Lower lobe of right lung (tissue), 2 donors: ENCODE measurements at regions not wholly inside any gene's neighbourhood (a gene's known extent, or its start where the extent isn't known, plus 50 kb on each side); places are given as distances from the start of the nearest gene placed in this dataset.

Source experiments
- ATAC-seq, 2 donors: fragments of 200-7000 bp; cut with Tn5 transposase; one replicate each; pipeline ENCODE4 v1.9.1; 2020 to 2022; ENCODE audit warnings: mild to moderate bottlenecking in 2 of 2, moderate library complexity in 2 of 2
- DNase-seq: peaks from one replicate; pipeline ENCODE4 v3.0.0-alpha.2; 2020
- H3K27ac ChIP-seq: fragments of 200-600 bp; one replicate; pipeline ENCODE4 v1.8.0; 2022
- H3K27me3 ChIP-seq: fragments of 200-600 bp; one replicate; pipeline ENCODE4 v1.8.0; 2022; ENCODE audit warnings: low read depth
- H3K36me3 ChIP-seq: fragments of 200-600 bp; one replicate; pipeline ENCODE4 v1.8.0; 2022; ENCODE audit warnings: mild to moderate bottlenecking
- H3K4me1 ChIP-seq: fragments of 200-600 bp; one replicate; pipeline ENCODE4 v1.8.0; 2022
- H3K4me3 ChIP-seq: fragments of 200-600 bp; one replicate; pipeline ENCODE4 v1.8.0; 2022; ENCODE audit warnings: mild to moderate bottlenecking
- H3K9me3 ChIP-seq: fragments of 200-600 bp; one replicate; pipeline ENCODE4 v1.8.0; 2022
- intact Hi-C: fragments of 100-400 bp; cut with DNase I; formaldehyde crosslinking; loops from one replicate; pipeline ENCODE4 v1.11.0; 2022
- TF ChIP-seq, protein P1 (sequence below): fragments of 200-600 bp; IDR thresholded peaks from one replicate; pipeline ENCODE4 v1.8.0; 2022; ENCODE audit warnings: antibody characterized with exemption, mild to moderate bottlenecking
- donor health status: DM: no; HTN: yes; CAD: no; lungs with severe emphysema.

DNA sequence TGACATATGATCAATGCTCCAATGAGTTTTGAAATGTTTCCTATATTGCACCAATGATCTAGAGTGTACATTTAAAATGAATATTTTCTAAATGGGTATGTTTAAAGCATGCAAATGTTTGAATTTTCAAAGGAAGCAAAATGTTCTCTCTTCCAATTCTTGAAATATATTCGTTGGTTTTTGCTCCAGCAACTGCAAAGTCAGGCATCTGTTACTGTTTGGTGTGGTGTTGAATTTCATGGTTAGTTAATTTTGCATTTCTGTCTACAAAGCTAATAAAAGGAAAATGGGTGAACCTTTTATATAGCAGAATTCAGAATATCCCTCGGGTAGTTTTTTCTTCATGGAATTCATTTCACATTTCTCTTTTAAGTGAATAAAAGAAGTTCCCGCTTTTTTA lies 1018.3 kb downstream of the GRIK2 start:
- DNase-seq (no peak), ATAC-seq (no peak)
- Histone ChIP-seq H3K27me3 (no peaks in the 10 kb centered on the region), H3K4me1 (no peaks in the 10 kb centered on the region), H3K4me3 (no peak overlapping the region), H3K36me3 (no peaks in the 10 kb centered on the region), H3K27ac (no peak overlapping the region), H3K9me3 (no peaks in the 10 kb centered on the region)
- TF ChIP-seq, protein P1, sequence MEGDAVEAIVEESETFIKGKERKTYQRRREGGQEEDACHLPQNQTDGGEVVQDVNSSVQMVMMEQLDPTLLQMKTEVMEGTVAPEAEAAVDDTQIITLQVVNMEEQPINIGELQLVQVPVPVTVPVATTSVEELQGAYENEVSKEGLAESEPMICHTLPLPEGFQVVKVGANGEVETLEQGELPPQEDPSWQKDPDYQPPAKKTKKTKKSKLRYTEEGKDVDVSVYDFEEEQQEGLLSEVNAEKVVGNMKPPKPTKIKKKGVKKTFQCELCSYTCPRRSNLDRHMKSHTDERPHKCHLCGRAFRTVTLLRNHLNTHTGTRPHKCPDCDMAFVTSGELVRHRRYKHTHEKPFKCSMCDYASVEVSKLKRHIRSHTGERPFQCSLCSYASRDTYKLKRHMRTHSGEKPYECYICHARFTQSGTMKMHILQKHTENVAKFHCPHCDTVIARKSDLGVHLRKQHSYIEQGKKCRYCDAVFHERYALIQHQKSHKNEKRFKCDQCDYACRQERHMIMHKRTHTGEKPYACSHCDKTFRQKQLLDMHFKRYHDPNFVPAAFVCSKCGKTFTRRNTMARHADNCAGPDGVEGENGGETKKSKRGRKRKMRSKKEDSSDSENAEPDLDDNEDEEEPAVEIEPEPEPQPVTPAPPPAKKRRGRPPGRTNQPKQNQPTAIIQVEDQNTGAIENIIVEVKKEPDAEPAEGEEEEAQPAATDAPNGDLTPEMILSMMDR: no peak
- intact Hi-C loops: no loop called here

DNA sequence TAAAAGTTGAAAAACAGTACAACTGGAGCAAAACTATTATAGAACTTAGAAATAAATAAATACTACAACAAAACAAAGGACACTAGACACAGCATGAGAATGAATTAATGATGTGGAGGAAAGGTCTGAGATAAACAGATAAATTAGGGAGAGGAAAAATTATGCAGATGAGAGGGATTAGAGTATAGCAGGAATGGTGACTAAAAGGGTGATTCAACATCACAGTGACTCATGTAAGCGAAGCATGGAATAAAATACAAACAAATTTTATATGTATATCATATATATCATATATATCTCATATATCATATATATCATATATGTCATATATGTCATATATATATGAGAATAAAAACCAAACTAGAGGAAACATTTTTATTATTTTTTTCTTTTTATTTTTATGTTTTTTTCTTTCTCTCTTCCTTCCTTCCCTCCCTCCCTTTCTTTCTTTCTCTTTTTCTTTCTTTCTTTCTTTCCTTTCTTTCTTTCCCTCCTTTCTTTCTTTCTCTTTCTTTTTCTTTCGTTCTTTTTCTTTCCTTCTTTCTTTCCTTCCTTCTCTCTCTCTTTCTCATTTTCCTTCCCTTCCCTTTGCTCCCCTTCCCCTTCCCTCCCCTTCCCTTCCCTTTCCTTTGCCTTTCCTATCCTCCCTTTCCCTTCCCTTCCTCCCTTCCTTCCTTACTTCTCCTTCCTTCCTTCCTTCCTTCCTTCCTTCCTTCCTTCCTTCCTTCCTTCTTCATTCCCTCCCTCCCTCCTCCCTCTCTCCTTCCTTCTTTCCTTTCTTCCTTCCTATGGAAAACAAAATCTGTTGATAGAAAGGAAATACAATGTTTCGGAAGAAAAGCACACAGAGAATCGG lies 1014.6 kb downstream of the GRIK2 start:
- Histone ChIP-seq H3K4me1 (no peaks in the 10 kb centered on the region), H3K9me3 (no peaks in the 10 kb centered on the region), H3K27ac (no peak overlapping the region), H3K4me3 (no peak overlapping the region), H3K36me3 (no peaks in the 10 kb centered on the region), H3K27me3 (no peaks in the 10 kb centered on the region)
- TF ChIP-seq, protein P1: no peak
- intact Hi-C loops: no loop called here
- DNase-seq (no peak), ATAC-seq (no peak)

DNA sequence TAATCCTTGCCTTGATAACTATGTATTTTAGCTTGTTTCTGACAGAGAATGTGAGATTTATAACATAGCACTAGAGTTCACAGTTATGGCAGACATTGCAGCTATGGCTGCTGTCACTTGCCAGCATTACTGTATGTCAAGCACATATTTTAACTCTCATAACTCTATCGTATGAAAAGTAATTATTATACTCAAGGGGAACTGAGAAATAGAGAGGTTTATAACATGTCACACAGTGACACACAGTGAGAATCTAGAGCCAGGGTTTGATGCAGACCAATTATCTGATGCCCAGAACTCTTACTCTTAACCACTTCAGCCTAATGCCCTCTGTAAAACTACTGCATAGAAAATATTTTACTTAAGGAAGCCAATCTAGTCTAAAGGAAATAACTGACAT lies 1012.4 kb downstream of the GRIK2 start:
- no peak for DNase-seq
- TF ChIP-seq, protein P1: no peak
- H3K4me3 ChIP-seq: no peak overlapping the region
- H3K9me3 ChIP-seq: no peaks in the 10 kb centered on the region
- H3K27ac ChIP-seq: no peak overlapping the region
- no peaks in the 10 kb centered on the region for H3K36me3 ChIP-seq
- ATAC-seq: no peak
- H3K4me1 ChIP-seq: no peaks in the 10 kb centered on the region
- intact Hi-C loops: no loop called here
- H3K27me3 ChIP-seq: no peaks in the 10 kb centered on the region

DNA sequence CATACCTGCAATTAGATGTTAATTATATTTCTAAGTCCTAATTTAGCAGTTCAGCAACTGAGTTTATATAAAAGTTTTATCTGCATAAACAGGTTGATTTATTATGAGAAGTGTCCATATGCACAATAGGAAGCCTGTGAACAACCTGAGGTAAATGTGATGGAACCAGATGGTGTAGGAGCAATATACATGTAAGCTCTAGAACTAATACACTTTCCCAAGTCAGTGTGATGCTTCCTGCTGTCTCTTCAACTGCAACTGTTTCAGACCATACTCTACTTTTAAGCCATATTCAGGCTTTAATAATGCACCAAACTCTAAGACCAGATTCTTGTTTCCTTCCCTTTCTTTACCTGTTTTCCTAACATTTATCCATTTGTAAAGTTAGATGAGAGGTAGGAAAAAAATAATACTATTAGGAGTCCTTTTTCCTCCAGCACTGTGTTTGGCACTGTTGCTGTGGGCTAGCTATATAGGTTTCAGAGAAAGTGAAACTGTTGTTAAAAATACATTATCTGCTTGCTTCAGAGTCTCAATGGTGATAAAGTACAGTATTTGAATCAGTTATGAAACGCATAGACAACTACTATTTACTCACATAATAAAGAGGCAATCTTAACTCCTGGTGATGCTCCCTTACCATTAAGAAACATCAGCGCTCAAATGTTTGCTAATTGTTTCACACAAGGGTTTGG lies 1009.3 kb downstream of the GRIK2 start:
- H3K4me1 ChIP-seq: no peaks in the 10 kb centered on the region
- TF ChIP-seq, protein P1: no peak
- no peak overlapping the region for H3K4me3 ChIP-seq
- H3K27ac ChIP-seq: no peak overlapping the region
- no peaks in the 10 kb centered on the region for H3K27me3 ChIP-seq
- no peak for ATAC-seq
- H3K36me3 ChIP-seq: no peaks in the 10 kb centered on the region
- H3K9me3 ChIP-seq: no peaks in the 10 kb centered on the region
- intact Hi-C loops: no loop called here
- DNase-seq: no peak

DNA sequence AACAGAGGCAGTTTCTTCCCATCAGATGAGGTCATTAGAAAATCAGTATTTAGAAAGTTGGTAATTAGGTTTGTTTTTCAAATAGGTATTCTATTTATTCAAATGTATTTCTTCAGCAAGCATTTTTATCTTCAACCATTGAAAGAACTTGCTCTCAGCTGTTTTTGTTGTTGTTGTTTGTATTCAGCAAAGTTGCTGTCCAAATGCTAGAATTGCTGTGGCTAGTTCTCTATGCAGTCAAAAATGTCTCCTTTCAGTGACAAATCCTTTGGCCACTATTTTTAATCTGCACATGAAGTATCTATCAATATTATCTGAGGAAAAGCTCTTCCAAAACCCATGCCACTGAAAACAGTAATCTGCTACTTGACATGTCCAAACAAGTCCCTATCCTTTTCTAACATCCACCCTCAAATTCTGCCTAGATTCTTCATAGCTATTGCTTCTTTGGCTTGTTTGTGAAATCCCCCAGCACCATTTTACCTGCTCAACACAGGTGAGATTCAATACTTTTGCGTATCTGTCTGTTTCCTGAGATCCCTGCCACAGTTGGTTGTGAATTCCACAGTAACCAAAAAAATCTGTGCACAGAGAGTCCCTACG lies 1005.4 kb downstream of the GRIK2 start:
- H3K4me3 ChIP-seq: no peak overlapping the region
- DNase-seq (no peak), ATAC-seq (no peak)
- H3K36me3 ChIP-seq: no peaks in the 10 kb centered on the region
- peaks cover 7% of the 10 kb centered on the region for H3K9me3 ChIP-seq
- TF ChIP-seq, protein P1: no peak
- H3K4me1 ChIP-seq: no peaks in the 10 kb centered on the region
- H3K27ac ChIP-seq: no peak overlapping the region
- H3K27me3 ChIP-seq: no peaks in the 10 kb centered on the region
- intact Hi-C loops: no loop called here
